ENCODE measurements at regions not wholly inside any gene's neighbourhood (a gene's known extent, or its start where the extent isn't known, plus 50 kb on each side); places are given as distances from the start of the nearest gene placed in this dataset.

DNA sequence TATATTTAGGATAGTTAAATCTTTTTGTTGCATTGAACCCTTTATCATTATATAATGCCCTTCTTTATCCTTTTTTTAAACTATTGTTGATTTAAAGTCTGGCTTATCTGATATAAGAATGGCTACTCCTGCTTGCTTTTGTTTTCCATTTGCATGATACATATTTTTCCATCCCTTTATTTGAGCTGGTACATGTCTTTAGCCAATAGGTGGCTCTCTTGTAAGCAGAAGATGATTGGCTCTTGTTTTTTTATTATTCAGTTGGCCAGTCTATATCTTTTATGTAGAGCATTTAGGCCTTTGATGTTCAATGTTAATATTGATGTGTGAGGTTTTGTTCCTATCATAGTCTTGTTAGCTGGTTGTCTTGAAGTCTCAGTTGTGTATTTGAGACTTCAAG lies 99.5 kb upstream of the MCTP2 start:
- Mint-ChIP-seq H3K9me3 (peaks cover 5% of the 10 kb centered on the region), H3K27ac (no peak overlapping the region), H3K27me3 (ENCODE audit: low read depth) (no peaks in the 10 kb centered on the region; the same call in 1 of the 2 replicates), H3K4me3 (no peak overlapping the region), H3K36me3 (no peaks in the 10 kb centered on the region), H3K4me1 (no peaks in the 10 kb centered on the region)
- ChIA-PET CTCF (interaction anchor here (1.5 kb wide), 1 partner anchor 12 kb away, joined by 6 read pairs; no protein-coding TSS in a partner anchor), POLR2A (no interaction called here)
- DNase-seq (ENCODE audit: low spot score): no peak
- no peak for TF ChIP-seq AFF4 (CRISPR knock-in tag; IDR thresholded peaks at IDR 0.05; ENCODE audit: borderline replicate concordance)
- no peak for ATAC-seq

- Mint-ChIP-seq H3K9me3 (peaks cover 5% of the 10 kb centered on the region), H3K4me1 (peaks cover 2% of the 10 kb centered on the region), H3K4me3 (no peak overlapping the region), H3K27ac (no peak overlapping the region), H3K36me3 (no peaks in the 10 kb centered on the region), H3K27me3 (ENCODE audit: low read depth) (no peaks in the 10 kb centered on the region; the same call in 1 of the 2 replicates)
- no peak for TF ChIP-seq ZNF416 (CRISPR knock-in tag; IDR thresholded peaks at IDR 0.05)
- TF ChIP-seq MYBL2 (CRISPR knock-in tag; IDR thresholded peaks at IDR 0.05): no peak
- TF ChIP-seq NFE2L1 (CRISPR knock-in tag; IDR thresholded peaks at IDR 0.05): no peak
- TF ChIP-seq GRHL2 (CRISPR knock-in tag; IDR thresholded peaks at IDR 0.05; ENCODE audit: insufficient replicate concordance, severe bottlenecking): no peak
- TF ChIP-seq, protein P1, sequence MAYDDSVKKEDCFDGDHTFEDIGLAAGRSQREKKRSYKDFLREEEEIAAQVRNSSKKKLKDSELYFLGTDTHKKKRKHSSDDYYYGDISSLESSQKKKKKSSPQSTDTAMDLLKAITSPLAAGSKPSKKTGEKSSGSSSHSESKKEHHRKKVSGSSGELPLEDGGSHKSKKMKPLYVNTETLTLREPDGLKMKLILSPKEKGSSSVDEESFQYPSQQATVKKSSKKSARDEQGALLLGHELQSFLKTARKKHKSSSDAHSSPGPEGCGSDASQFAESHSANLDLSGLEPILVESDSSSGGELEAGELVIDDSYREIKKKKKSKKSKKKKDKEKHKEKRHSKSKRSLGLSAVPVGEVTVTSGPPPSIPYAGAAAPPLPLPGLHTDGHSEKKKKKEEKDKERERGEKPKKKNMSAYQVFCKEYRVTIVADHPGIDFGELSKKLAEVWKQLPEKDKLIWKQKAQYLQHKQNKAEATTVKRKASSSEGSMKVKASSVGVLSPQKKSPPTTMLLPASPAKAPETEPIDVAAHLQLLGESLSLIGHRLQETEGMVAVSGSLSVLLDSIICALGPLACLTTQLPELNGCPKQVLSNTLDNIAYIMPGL (CRISPR knock-in tag; IDR thresholded peaks at IDR 0.05): no peak
- TF ChIP-seq, protein P2, sequence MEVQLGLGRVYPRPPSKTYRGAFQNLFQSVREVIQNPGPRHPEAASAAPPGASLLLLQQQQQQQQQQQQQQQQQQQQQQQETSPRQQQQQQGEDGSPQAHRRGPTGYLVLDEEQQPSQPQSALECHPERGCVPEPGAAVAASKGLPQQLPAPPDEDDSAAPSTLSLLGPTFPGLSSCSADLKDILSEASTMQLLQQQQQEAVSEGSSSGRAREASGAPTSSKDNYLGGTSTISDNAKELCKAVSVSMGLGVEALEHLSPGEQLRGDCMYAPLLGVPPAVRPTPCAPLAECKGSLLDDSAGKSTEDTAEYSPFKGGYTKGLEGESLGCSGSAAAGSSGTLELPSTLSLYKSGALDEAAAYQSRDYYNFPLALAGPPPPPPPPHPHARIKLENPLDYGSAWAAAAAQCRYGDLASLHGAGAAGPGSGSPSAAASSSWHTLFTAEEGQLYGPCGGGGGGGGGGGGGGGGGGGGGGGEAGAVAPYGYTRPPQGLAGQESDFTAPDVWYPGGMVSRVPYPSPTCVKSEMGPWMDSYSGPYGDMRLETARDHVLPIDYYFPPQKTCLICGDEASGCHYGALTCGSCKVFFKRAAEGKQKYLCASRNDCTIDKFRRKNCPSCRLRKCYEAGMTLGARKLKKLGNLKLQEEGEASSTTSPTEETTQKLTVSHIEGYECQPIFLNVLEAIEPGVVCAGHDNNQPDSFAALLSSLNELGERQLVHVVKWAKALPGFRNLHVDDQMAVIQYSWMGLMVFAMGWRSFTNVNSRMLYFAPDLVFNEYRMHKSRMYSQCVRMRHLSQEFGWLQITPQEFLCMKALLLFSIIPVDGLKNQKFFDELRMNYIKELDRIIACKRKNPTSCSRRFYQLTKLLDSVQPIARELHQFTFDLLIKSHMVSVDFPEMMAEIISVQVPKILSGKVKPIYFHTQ (CRISPR knock-in tag; IDR thresholded peaks at IDR 0.05): no peak
- TF ChIP-seq IRF2 (CRISPR knock-in tag; IDR thresholded peaks at IDR 0.05; ENCODE audit: borderline replicate concordance, low read depth): no peak
- no peak for TF ChIP-seq ZBTB43 (CRISPR knock-in tag; IDR thresholded peaks at IDR 0.05)
- POLR2A ChIA-PET: no interaction called here
- ATAC-seq (no peak), DNase-seq (ENCODE audit: low spot score) (no peak)
- CTCF ChIA-PET: interaction anchor here (0.6 kb wide), 1 partner anchor 1369 kb away, joined by 3 read pairs; no protein-coding TSS in a partner anchor
These were observed 100.9 kb upstream of the MCTP2 start for GRCh38 chr15:94130504-94130903.

GRCh38 chr15:94127006-94127405 lies 104.4 kb upstream of the MCTP2 start:
- H3K9me3 Mint-ChIP-seq: peaks cover 5% of the 10 kb centered on the region
- no peak overlapping the region for H3K27ac Mint-ChIP-seq
- ATAC-seq (no peak), DNase-seq (ENCODE audit: low spot score) (no peak)
- no peak overlapping the region for H3K4me3 Mint-ChIP-seq
- no peaks in the 10 kb centered on the region for H3K36me3 Mint-ChIP-seq
- no peaks in the 10 kb centered on the region; the same call in 1 of the 2 replicates for H3K27me3 Mint-ChIP-seq (ENCODE audit: low read depth)
- ChIA-PET POLR2A (no interaction called here), CTCF (interaction anchor here (0.8 kb wide), 1 partner anchor 152 kb away, joined by 3 read pairs; no protein-coding TSS in a partner anchor)
- peaks cover 33% of the 10 kb centered on the region for H3K4me1 Mint-ChIP-seq
- TF ChIP-seq MYBL2 (CRISPR knock-in tag; IDR thresholded peaks at IDR 0.05) (no peak), CTCF (IDR thresholded peaks at IDR 0.05) (no peak), NR3C1 (CRISPR knock-in tag; conservative IDR thresholded peaks at IDR 0.05; ENCODE audit: low read depth) (no peak), GRHL2 (CRISPR knock-in tag; IDR thresholded peaks at IDR 0.05; ENCODE audit: insufficient replicate concordance, severe bottlenecking) (no peak), IRF2 (CRISPR knock-in tag; IDR thresholded peaks at IDR 0.05; ENCODE audit: borderline replicate concordance, low read depth) (no peak), IRF1 (CRISPR knock-in tag; IDR thresholded peaks at IDR 0.05) (no peak), RORB (CRISPR knock-in tag; IDR thresholded peaks at IDR 0.05) (no peak)
- TF ChIP-seq, protein P3, sequence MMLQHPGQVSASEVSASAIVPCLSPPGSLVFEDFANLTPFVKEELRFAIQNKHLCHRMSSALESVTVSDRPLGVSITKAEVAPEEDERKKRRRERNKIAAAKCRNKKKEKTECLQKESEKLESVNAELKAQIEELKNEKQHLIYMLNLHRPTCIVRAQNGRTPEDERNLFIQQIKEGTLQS (CRISPR knock-in tag; conservative IDR thresholded peaks at IDR 0.05): no peak
- TF ChIP-seq, protein P4, sequence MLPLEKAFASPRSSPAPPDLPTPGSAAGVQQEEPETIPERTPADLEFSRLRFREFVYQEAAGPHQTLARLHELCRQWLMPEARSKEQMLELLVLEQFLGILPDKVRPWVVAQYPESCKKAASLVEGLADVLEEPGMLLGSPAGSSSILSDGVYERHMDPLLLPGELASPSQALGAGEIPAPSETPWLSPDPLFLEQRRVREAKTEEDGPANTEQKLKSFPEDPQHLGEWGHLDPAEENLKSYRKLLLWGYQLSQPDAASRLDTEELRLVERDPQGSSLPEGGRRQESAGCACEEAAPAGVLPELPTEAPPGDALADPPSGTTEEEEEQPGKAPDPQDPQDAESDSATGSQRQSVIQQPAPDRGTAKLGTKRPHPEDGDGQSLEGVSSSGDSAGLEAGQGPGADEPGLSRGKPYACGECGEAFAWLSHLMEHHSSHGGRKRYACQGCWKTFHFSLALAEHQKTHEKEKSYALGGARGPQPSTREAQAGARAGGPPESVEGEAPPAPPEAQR (CRISPR knock-in tag; IDR thresholded peaks at IDR 0.05): no peak
